PFSK-1 (cell line): ENCODE measurements at regions not wholly inside any gene's neighbourhood (a gene's known extent, or its start where the extent isn't known, plus 50 kb on each side); places are given as distances from the start of the nearest gene placed in this dataset.

Source experiments
- FOXP2 ChIP-seq: optimal IDR thresholded peaks from 2 replicates; pipeline ENCODE3; 2011; ENCODE audit warnings: borderline replicate concordance, control low read depth, inconsistent platforms; ENCODE audit not compliant: insufficient read depth; ENCODE audit errors: extremely low read length, extremely low read depth
- POLR2AphosphoS5 ChIP-seq: IDR thresholded peaks from 2 replicates; pipeline ENCODE4 v1.6.1; 2012; ENCODE audit warnings: low read depth, mild to moderate bottlenecking, control low read depth, low read length, moderate library complexity
- REST ChIP-seq, 2 experiments: IDR thresholded peaks; 2 replicates each; pipeline versions ENCODE4 v1.6.1 to v1.8.0; 2011 to 2012; ENCODE audit warnings: low read depth in 2 of 2, low read length in 2 of 2, control low read depth in 1 of 2, inconsistent platforms in 1 of 2, mild to moderate bottlenecking in 1 of 2, moderate library complexity in 1 of 2; ENCODE audit not compliant: insufficient read depth in 1 of 2
- SIN3A ChIP-seq: IDR thresholded peaks from 2 replicates; pipeline ENCODE4 v1.6.1; 2012; ENCODE audit warnings: mild to moderate bottlenecking, low read length, moderate library complexity, borderline replicate concordance; ENCODE audit not compliant: insufficient read depth
- TAF1 ChIP-seq: IDR thresholded peaks from 2 replicates; pipeline ENCODE4 v1.6.1; 2012; ENCODE audit warnings: low read length, control low read depth, borderline replicate concordance; ENCODE audit not compliant: insufficient read depth

DNA sequence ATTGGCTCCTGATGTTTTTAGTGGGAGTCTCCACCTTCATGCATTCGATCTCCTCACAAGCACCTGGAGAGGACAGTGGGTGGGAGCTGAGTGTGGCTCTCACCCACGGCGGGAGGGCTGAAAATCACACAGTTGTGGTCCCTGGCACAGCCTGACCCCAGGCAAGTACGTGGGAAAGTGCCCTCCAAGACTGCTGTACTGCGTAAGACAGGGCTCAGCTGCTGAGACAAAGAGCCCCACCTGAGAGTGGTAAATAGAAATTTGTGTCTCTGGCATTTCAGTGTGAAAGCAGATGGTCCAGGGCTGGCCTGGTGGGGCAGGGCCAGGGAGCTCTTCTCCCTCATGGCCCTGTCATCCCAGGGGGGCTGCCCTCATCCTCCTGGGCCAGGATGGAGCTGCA, 77.4 kb upstream of the IQSEC1 start:
- no peak for TF ChIP-seq SIN3A
- TF ChIP-seq TAF1: no peak
- no peak for TF ChIP-seq POLR2AphosphoS5
- no peak for TF ChIP-seq REST (IDR thresholded peaks at IDR 0.05; ENCODE audit: insufficient read depth in 1 of 2, low read depth in 2 of 2, low read length in 2 of 2)
- no peak for TF ChIP-seq FOXP2
